ENCODE measurements at regions not wholly inside any gene's neighbourhood (a gene's known extent, or its start where the extent isn't known, plus 50 kb on each side); places are given as distances from the start of the nearest gene placed in this dataset.

DNA sequence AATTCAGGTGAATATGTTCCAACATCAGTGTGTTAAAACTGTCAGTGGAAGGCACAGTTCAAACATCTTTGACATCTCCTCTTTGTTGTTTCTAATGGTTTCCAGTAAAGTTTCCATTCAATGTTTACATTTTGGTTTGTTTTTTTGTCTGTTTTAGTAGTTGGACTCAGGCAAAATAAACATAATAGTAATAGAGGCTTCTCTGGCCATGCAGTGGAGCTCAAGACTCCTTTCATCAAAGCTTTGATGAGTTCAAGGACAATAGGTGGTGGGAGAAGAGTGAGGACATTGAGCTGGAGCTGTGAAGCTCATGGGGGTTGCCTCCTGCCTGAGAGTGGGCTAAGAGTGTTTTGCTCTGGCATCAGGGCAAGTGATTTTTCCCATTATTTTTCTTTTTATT is 1853.7 kb upstream of the CELF4 start:
- TF ChIP-seq ZNF384 (IDR thresholded peaks at IDR 0.05): no peak
- no peak for TF ChIP-seq NFRKB (IDR thresholded peaks at IDR 0.05)
- TF ChIP-seq CTBP1 (IDR thresholded peaks at IDR 0.05; ENCODE audit: borderline replicate concordance): no peak

Measured in HEK293T (cell line).